Lower leg skin (tissue), 3 donors: ENCODE measurements at regions not wholly inside any gene's neighbourhood (a gene's known extent, or its start where the extent isn't known, plus 50 kb on each side); places are given as distances from the start of the nearest gene placed in this dataset.

Source experiments
- POLR2A ChIP-seq, 2 donors: fragments of 450-650 bp; IDR thresholded peaks; one replicate each; pipeline ENCODE4 v1.6.1; 2016 to 2017; ENCODE audit warnings: antibody characterized with exemption in 2 of 2, mild to moderate bottlenecking in 1 of 2, moderate library complexity in 1 of 2
- TF ChIP-seq, protein P1 (sequence below), 3 donors: fragments of 450-650 bp; IDR thresholded peaks; one replicate each; pipeline ENCODE4 v1.5.1; 2016; ENCODE audit warnings: antibody characterized with exemption in 3 of 3, mild to moderate bottlenecking in 3 of 3, moderate library complexity in 2 of 3

DNA sequence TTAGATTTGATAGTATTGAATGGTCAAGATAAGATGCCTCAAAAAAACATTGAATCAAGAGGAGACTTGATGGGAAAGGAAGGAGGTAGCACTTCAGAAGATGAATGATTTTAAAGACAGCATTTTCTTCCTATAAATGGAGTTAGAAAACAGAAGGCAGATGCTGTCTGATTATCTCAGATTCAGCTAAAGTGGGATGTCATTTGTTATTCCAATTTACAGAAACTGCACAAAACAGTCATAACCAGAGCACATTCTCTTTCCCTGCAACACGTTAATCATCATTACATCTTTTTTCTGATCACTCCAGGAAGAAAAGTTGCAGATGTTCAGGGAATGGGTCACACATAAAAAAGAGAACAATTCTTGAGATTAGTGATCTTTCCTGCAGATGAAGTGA lies 1141.8 kb downstream of the SI start:
- TF ChIP-seq, protein P1, sequence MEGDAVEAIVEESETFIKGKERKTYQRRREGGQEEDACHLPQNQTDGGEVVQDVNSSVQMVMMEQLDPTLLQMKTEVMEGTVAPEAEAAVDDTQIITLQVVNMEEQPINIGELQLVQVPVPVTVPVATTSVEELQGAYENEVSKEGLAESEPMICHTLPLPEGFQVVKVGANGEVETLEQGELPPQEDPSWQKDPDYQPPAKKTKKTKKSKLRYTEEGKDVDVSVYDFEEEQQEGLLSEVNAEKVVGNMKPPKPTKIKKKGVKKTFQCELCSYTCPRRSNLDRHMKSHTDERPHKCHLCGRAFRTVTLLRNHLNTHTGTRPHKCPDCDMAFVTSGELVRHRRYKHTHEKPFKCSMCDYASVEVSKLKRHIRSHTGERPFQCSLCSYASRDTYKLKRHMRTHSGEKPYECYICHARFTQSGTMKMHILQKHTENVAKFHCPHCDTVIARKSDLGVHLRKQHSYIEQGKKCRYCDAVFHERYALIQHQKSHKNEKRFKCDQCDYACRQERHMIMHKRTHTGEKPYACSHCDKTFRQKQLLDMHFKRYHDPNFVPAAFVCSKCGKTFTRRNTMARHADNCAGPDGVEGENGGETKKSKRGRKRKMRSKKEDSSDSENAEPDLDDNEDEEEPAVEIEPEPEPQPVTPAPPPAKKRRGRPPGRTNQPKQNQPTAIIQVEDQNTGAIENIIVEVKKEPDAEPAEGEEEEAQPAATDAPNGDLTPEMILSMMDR (IDR thresholded peaks at IDR 0.05), result no peak
- no peak for TF ChIP-seq POLR2A (IDR thresholded peaks at IDR 0.05)
